ENCODE measurements at regions not wholly inside any gene's neighbourhood (a gene's known extent, or its start where the extent isn't known, plus 50 kb on each side); places are given as distances from the start of the nearest gene placed in this dataset.
"Not testable (repeated sequence)": the region's sequence is repeated elsewhere in the genome, so short reads cannot be mapped to it uniquely, and the experiment has no call there.

- Mint-ChIP-seq H3K36me3 (ENCODE audit: insufficient read depth) (no peaks in the 10 kb centered on the region), H3K4me3 (ENCODE audit: low read depth) (no peak overlapping the region), H3K27ac (no peak overlapping the region), H3K9me3 (ENCODE audit: low read depth) (no peaks in the 10 kb centered on the region), H3K27me3 (no peaks in the 10 kb centered on the region), H3K4me1 (ENCODE audit: low read depth) (no peaks in the 10 kb centered on the region)
- TF ChIP-seq, protein P1, sequence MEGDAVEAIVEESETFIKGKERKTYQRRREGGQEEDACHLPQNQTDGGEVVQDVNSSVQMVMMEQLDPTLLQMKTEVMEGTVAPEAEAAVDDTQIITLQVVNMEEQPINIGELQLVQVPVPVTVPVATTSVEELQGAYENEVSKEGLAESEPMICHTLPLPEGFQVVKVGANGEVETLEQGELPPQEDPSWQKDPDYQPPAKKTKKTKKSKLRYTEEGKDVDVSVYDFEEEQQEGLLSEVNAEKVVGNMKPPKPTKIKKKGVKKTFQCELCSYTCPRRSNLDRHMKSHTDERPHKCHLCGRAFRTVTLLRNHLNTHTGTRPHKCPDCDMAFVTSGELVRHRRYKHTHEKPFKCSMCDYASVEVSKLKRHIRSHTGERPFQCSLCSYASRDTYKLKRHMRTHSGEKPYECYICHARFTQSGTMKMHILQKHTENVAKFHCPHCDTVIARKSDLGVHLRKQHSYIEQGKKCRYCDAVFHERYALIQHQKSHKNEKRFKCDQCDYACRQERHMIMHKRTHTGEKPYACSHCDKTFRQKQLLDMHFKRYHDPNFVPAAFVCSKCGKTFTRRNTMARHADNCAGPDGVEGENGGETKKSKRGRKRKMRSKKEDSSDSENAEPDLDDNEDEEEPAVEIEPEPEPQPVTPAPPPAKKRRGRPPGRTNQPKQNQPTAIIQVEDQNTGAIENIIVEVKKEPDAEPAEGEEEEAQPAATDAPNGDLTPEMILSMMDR (IDR thresholded peaks at IDR 0.05; ENCODE audit: unreplicated experiment), result no peak
- no peak for DNase-seq (ENCODE audit: low spot score, unreplicated experiment)
Measured at GRCh38 chr13:66162470-66162869, 1067.7 kb downstream of the PCDH9 start.

DNA sequence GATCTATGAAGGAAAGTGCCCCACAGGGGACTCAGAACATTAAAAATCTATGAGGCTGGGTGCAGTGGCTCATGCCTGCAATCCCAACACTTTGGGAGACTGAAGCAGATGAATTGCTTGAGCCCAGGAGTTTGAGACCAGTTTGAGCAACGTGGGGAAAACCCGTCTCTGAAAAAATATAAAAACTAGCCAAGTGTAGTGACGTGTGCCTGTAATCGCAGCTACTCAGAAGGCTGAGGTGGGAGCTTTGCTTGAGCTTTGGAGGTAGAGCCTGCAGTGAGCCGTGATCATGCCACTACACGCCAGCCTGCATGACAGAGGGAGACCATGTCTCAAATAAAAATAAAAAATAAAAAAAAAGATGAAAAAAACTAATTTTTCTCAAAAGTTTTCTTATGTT is 1070.6 kb downstream of the PCDH9 start:
- Mint-ChIP-seq H3K4me1 (ENCODE audit: low read depth) (no peaks in the 10 kb centered on the region), H3K4me3 (ENCODE audit: low read depth) (no peak overlapping the region), H3K27me3 (no peaks in the 10 kb centered on the region), H3K9me3 (ENCODE audit: low read depth) (no peaks in the 10 kb centered on the region), H3K36me3 (ENCODE audit: insufficient read depth) (no peaks in the 10 kb centered on the region), H3K27ac (no peak overlapping the region)
- no peak for DNase-seq (ENCODE audit: low spot score, unreplicated experiment)
- TF ChIP-seq, protein P1 (IDR thresholded peaks at IDR 0.05; ENCODE audit: unreplicated experiment), result no peak

DNA sequence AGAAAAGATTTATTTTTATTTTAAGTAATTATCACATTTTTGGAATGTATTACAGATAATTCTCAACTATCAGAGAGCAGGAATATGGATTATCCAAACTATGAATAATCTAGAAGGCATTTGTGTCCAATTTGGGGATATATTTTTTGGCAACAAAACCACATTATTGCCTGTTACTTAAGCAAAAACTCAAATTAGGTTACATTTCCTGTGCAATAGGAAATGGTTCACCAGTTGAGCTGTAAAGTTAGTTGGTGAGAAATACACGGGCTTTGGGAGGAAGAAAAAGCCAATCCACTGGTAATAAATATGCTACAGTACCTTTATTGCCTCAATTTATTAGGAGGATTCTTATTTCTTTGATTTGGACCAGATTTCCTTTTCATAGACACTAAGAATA is 1075.2 kb downstream of the PCDH9 start:
- no peaks in the 10 kb centered on the region for H3K27me3 Mint-ChIP-seq
- no peak for DNase-seq (ENCODE audit: low spot score, unreplicated experiment)
- H3K27ac Mint-ChIP-seq, result no peak overlapping the region

DNA sequence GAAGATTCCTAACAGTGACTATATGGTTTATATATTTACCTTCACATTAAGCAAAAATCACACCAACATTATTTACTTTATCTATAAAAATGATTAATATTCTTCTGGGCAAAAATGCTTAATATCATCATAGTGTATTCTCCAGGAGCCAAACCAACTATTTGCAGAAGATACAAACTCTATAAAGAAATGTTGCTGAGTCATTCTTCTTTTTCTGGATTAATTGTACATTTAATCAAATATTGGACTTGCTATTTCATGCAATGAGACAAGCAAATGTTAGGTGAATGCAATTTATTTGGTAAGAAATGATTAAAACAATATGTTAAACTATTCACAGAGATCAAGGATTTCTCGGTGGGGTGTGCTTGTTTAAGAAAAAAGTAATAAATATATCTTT is 1075.8 kb downstream of the PCDH9 start:
- Mint-ChIP-seq H3K36me3 (ENCODE audit: insufficient read depth) (no peaks in the 10 kb centered on the region), H3K9me3 (ENCODE audit: low read depth) (no peaks in the 10 kb centered on the region), H3K4me3 (ENCODE audit: low read depth) (no peak overlapping the region), H3K4me1 (ENCODE audit: low read depth) (no peaks in the 10 kb centered on the region), H3K27me3 (no peaks in the 10 kb centered on the region), H3K27ac (no peak overlapping the region)
- TF ChIP-seq, protein P1 (IDR thresholded peaks at IDR 0.05; ENCODE audit: unreplicated experiment), result no peak
- no peak for DNase-seq (ENCODE audit: low spot score, unreplicated experiment)

More for the DNA sequence above, 1075.2 kb downstream of the PCDH9 start:
- TF ChIP-seq, protein P1 (IDR thresholded peaks at IDR 0.05; ENCODE audit: unreplicated experiment), result no peak
- no peaks in the 10 kb centered on the region for H3K9me3 Mint-ChIP-seq (ENCODE audit: low read depth)
- no peaks in the 10 kb centered on the region for H3K4me1 Mint-ChIP-seq (ENCODE audit: low read depth)
- H3K4me3 Mint-ChIP-seq (ENCODE audit: low read depth), result no peak overlapping the region
- H3K36me3 Mint-ChIP-seq (ENCODE audit: insufficient read depth), result no peaks in the 10 kb centered on the region

- H3K4me1 Mint-ChIP-seq (ENCODE audit: low read depth), result no peaks in the 10 kb centered on the region
- no peaks in the 10 kb centered on the region for H3K9me3 Mint-ChIP-seq (ENCODE audit: low read depth)
- no peak overlapping the region for H3K4me3 Mint-ChIP-seq (ENCODE audit: low read depth)
- TF ChIP-seq, protein P1 (IDR thresholded peaks at IDR 0.05; ENCODE audit: unreplicated experiment), result no peak
- no peaks in the 10 kb centered on the region for H3K36me3 Mint-ChIP-seq (ENCODE audit: insufficient read depth)
- no peak for DNase-seq (ENCODE audit: low spot score, unreplicated experiment)
- no peaks in the 10 kb centered on the region for H3K27me3 Mint-ChIP-seq
- H3K27ac Mint-ChIP-seq, result no peak overlapping the region
Measured at GRCh38 chr13:66152596-66152995, 1077.5 kb downstream of the PCDH9 start.

DNA sequence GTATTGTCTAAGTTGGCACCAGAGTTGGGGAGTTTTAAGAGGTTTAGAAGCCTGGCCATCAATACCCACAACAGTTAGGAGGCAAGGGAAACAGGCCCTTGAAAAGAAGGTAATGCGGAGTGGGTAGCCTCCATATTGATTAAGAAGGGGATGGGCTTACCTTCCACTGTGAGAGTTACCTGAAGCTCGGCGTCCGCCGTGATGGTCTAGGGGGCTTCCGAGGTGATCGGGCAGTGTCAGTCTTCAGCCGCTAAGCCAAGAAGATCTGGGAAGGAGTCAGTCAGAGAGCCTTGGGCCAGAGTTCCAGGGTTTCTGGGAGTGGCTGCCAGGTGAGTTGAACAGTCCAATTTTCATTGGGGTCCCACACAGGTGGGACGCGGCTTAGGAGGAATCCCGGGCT is 1085.8 kb downstream of the PCDH9 start:
- not testable (repeated sequence) for H3K27ac Mint-ChIP-seq; H3K4me3 Mint-ChIP-seq (ENCODE audit: low read depth); DNase-seq (ENCODE audit: low spot score, unreplicated experiment); H3K36me3 Mint-ChIP-seq (ENCODE audit: insufficient read depth); H3K4me1 Mint-ChIP-seq (ENCODE audit: low read depth); H3K27me3 Mint-ChIP-seq; H3K9me3 Mint-ChIP-seq (ENCODE audit: low read depth)
